ENCODE measurements at regions not wholly inside any gene's neighbourhood (a gene's known extent, or its start where the extent isn't known, plus 50 kb on each side); places are given as distances from the start of the nearest gene placed in this dataset.

GRCh38 chr2:52178845-52179244 is 1146.9 kb upstream of the NRXN1 start:
- TF ChIP-seq EZH2 (IDR thresholded peaks at IDR 0.05; ENCODE audit: borderline replicate concordance) (no peak), CTCF (IDR thresholded peaks at IDR 0.05; ENCODE audit: poor library complexity) (no peak), EZH2phosphoT487 (IDR thresholded peaks at IDR 0.05; ENCODE audit: low read depth, severe bottlenecking, unreplicated experiment) (no peak)
